MCF 10A (cell line): ENCODE measurements at regions not wholly inside any gene's neighbourhood (a gene's known extent, or its start where the extent isn't known, plus 50 kb on each side); places are given as distances from the start of the nearest gene placed in this dataset.

Experiments used
- BruUV-seq: library from RNA; stranded (reverse); fragments of 400-500 nt; replicated peaks from 2 replicates; lab custom pipeline; 2021; lab: Mats Ljungman, UMichigan
- CTCF ChIA-PET: fragments of 300-600 bp; sonication (Branson Sonifier 250); formaldehyde crosslinking; extraction: SDS; loops from one replicate; lab custom pipeline; 2021; ENCODE audit warnings: antibody characterized with exemption, inconsistent platforms; lab: Yijun Ruan, JAX
- POLR2A ChIA-PET: fragments of 300-600, 350-650 bp; sonication (Branson Sonifier 250); formaldehyde crosslinking; extraction: SDS; loops from one replicate; lab custom pipeline; 2020; ENCODE audit warnings: antibody characterized with exemption, inconsistent platforms; lab: Yijun Ruan, JAX
- DNase-seq: peaks from one replicate; pipeline ENCODE4 v3.0.0-alpha.2; 2018; ENCODE audit not compliant: unreplicated experiment
- H3K27ac Mint-ChIP-seq: one replicate; pipeline ENCODE4 v1.8.0; 2022; ENCODE audit warnings: mild to moderate bottlenecking, low read depth, mixed read lengths; ENCODE audit not compliant: unreplicated experiment
- H3K27me3 Mint-ChIP-seq: one replicate; pipeline ENCODE4 v1.8.0; 2022; ENCODE audit warnings: mixed read lengths; ENCODE audit not compliant: insufficient read depth, unreplicated experiment
- H3K36me3 Mint-ChIP-seq: one replicate; pipeline ENCODE4 v1.8.0; 2022; ENCODE audit warnings: mild to moderate bottlenecking, moderate library complexity, mixed read lengths; ENCODE audit not compliant: insufficient read depth, unreplicated experiment
- H3K4me1 Mint-ChIP-seq: one replicate; pipeline ENCODE4 v1.8.0; 2022; ENCODE audit warnings: mixed read lengths; ENCODE audit not compliant: insufficient read depth, unreplicated experiment
- H3K4me3 Mint-ChIP-seq: one replicate; pipeline ENCODE4 v1.8.0; 2022; ENCODE audit warnings: mild to moderate bottlenecking, moderate library complexity, mixed read lengths; ENCODE audit not compliant: unreplicated experiment
- H3K9me3 Mint-ChIP-seq: one replicate; pipeline ENCODE4 v1.8.0; 2022; ENCODE audit warnings: mixed read lengths; ENCODE audit not compliant: unreplicated experiment
- CTCF ChIP-seq: fragments of 200-600 bp; IDR thresholded peaks from one replicate; pipeline ENCODE4 v1.8.0; 2022; ENCODE audit warnings: antibody characterized with exemption, mild to moderate bottlenecking; ENCODE audit not compliant: unreplicated experiment
- intact Hi-C: fragments of 100-400 bp; cut with micrococcal nuclease; formaldehyde crosslinking; loops from 2 replicates; pipeline ENCODE4 v1.14.1; 2022

GRCh38 chr9:96084331-96084734 is 208.8 kb downstream of the ERCC6L2 start:
- POLR2A ChIA-PET, result interaction anchor here (0.6 kb wide), 1 partner anchor 141 kb away, joined by 3 read pairs; no protein-coding TSS in a partner anchor
- Mint-ChIP-seq H3K4me3 (no peak overlapping the region), H3K36me3 (no peaks in the 10 kb centered on the region), H3K9me3 (peaks cover 7% of the 10 kb centered on the region), H3K27me3 (peaks cover 51% of the 10 kb centered on the region), H3K27ac (no peak overlapping the region), H3K4me1 (no peaks in the 10 kb centered on the region)
- no peak for TF ChIP-seq CTCF
- intact Hi-C loops, result no loop called here
- CTCF ChIA-PET, result no interaction called here
- DNase-seq, result no peak
- BruUV-seq, result no TSS peak

- H3K36me3 Mint-ChIP-seq, result no peaks in the 10 kb centered on the region
- DNase-seq, result no peak
- CTCF ChIA-PET, result interaction anchor here (0.6 kb wide), 1 partner anchor 1331 kb away, joined by 3 read pairs; no protein-coding TSS in a partner anchor
Measured at GRCh38 chr9:96082516-96083232, 207.2 kb downstream of the ERCC6L2 start.

GRCh38 chr9:96080364-96080763 is 204.9 kb downstream of the ERCC6L2 start:
- Mint-ChIP-seq H3K36me3 (no peaks in the 10 kb centered on the region), H3K9me3 (no peaks in the 10 kb centered on the region), H3K4me3 (peak overlapping the region; percentile 2), H3K27me3 (peaks cover 13% of the 10 kb centered on the region), H3K4me1 (no peaks in the 10 kb centered on the region), H3K27ac (no peak overlapping the region)
- no TSS peak for BruUV-seq
- DNase-seq, result peak; percentile 99
- TF ChIP-seq CTCF, result no peak
- ChIA-PET POLR2A (interaction anchor here (0.9 to 1.5 kb wide), 2 partner anchors 129 to 157 kb away, joined by 3 read pairs; no protein-coding TSS in a partner anchor), CTCF (interaction anchor here (1.0 kb wide), 1 partner anchor 202 kb away, joined by 3 read pairs; no protein-coding TSS in a partner anchor)
- intact Hi-C loops, result loop anchor here (1.0 to 2.0 kb wide), 2 partner anchors 59 to 574 kb away; no protein-coding TSS in a partner anchor

More at GRCh38 chr9:96082516-96083232, 207.2 kb downstream of the ERCC6L2 start:
- TF ChIP-seq CTCF, result no peak
- Mint-ChIP-seq H3K4me3 (no peak overlapping the region), H3K27me3 (peaks cover 36% of the 10 kb centered on the region), H3K4me1 (no peaks in the 10 kb centered on the region), H3K9me3 (no peaks in the 10 kb centered on the region), H3K27ac (no peak overlapping the region)
- no TSS peak for BruUV-seq
- POLR2A ChIA-PET, result interaction anchor here (0.7 kb wide), 1 partner anchor 1602 kb away, joined by 3 read pairs; no protein-coding TSS in a partner anchor
- intact Hi-C loops, result no loop called here

GRCh38 chr9:96079779-96080178 is 204.3 kb downstream of the ERCC6L2 start:
- Mint-ChIP-seq H3K4me3 (no peak overlapping the region), H3K4me1 (no peaks in the 10 kb centered on the region), H3K27ac (no peak overlapping the region), H3K9me3 (no peaks in the 10 kb centered on the region), H3K36me3 (no peaks in the 10 kb centered on the region), H3K27me3 (peaks cover 12% of the 10 kb centered on the region)
- ChIA-PET CTCF (interaction anchor here (1.0 kb wide), 1 partner anchor 202 kb away, joined by 3 read pairs; no protein-coding TSS in a partner anchor), POLR2A (interaction anchor here (0.8 to 1.5 kb wide), 3 partner anchors 130 to 569 kb away, joined by 3 read pairs; no protein-coding TSS in a partner anchor)
- no peak for TF ChIP-seq CTCF
- no TSS peak for BruUV-seq
- DNase-seq, result no peak
- intact Hi-C loops, result loop anchor here (1.0 to 2.0 kb wide), 2 partner anchors 60 to 573 kb away; no protein-coding TSS in a partner anchor
